A673 (cell line): ENCODE measurements at regions not wholly inside any gene's neighbourhood (a gene's known extent, or its start where the extent isn't known, plus 50 kb on each side); places are given as distances from the start of the nearest gene placed in this dataset.

Source experiments
- EZH2 ChIP-seq: fragments of 200-600 bp; sonication (generic); IDR thresholded peaks from 2 replicates; pipeline ENCODE4 v1.6.1; 2017; ENCODE audit warnings: borderline replicate concordance, low read depth, mild to moderate bottlenecking, mixed read lengths, antibody characterized with exemption, low read length; ENCODE audit not compliant: poor library complexity, severe bottlenecking
- TF ChIP-seq, protein P1 (sequence below): fragments of 300-800, 200-600 bp; sonication (generic); conservative IDR thresholded peaks from 2 replicates; pipeline ENCODE4 v1.5.1; 2017; ENCODE audit warnings: low read depth, mild to moderate bottlenecking, antibody characterized with exemption, low read length, moderate library complexity, mixed read lengths

DNA sequence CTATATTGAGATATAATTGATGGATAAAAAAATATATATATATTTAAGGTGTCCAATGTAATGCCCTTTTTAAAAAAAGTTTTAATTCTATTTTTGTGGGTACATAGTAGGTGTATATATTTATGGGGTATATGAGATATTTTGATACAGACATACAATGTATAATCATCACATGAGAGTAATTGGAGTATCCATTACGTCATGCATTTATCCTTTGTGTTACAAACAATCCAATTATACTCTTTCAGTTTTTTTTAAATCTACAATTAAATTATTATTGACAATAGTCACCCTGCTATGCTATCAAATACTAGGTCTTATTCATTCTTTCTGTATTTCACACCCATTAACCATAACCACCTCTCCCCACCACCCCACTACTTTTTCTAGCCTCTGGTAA, 66.3 kb upstream of the DIPK2B start:
- TF ChIP-seq, protein P1, sequence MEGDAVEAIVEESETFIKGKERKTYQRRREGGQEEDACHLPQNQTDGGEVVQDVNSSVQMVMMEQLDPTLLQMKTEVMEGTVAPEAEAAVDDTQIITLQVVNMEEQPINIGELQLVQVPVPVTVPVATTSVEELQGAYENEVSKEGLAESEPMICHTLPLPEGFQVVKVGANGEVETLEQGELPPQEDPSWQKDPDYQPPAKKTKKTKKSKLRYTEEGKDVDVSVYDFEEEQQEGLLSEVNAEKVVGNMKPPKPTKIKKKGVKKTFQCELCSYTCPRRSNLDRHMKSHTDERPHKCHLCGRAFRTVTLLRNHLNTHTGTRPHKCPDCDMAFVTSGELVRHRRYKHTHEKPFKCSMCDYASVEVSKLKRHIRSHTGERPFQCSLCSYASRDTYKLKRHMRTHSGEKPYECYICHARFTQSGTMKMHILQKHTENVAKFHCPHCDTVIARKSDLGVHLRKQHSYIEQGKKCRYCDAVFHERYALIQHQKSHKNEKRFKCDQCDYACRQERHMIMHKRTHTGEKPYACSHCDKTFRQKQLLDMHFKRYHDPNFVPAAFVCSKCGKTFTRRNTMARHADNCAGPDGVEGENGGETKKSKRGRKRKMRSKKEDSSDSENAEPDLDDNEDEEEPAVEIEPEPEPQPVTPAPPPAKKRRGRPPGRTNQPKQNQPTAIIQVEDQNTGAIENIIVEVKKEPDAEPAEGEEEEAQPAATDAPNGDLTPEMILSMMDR: no peak
- no peak for TF ChIP-seq EZH2
